Effector CD8-positive, alpha-beta T cell (primary cell): ENCODE measurements at regions not wholly inside any gene's neighbourhood (a gene's known extent, or its start where the extent isn't known, plus 50 kb on each side); places are given as distances from the start of the nearest gene placed in this dataset.

Source experiments
- DNase-seq: peaks from one replicate; lab custom pipeline; 2025; lab: John Stamatoyannopoulos, UW

DNA sequence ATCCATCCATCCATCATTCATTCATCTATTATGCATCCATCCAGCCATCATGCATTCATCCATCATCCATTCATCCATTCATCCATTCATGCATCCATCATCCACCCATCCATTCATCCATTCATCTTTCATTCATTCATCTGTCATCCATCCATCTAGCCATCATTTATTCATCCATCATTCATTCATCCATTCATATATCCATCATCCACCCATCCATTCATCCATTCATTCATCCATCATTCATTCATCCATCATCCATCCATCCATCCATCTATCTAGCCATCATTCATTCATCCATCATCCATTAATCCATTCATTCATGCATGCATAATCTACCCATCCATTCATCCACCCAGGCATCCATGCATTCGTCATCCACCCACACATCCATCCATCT, 1450.3 kb downstream of the TBC1D22A start:
- DNase-seq = no peak

DNA sequence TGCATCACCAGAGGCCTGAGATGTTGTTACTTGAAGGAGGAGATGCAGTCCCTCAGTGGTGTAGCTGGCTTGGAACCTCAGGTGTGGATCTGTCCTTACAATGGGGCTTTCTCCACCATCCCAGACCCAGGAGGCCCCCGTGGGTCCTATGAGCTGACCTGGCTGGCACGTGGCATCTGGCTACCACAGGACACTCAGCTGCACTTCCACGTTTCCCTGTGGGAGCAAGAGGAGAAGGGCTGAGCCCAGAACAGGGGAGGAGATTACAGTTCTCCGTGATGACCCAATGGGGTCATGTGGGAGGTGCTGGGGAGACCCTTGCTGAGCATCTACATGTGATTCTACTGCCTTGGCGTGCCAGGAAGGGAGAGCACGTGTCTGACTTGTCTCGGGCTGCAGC, 1448.4 kb downstream of the TBC1D22A start:
- no peak for DNase-seq

DNA sequence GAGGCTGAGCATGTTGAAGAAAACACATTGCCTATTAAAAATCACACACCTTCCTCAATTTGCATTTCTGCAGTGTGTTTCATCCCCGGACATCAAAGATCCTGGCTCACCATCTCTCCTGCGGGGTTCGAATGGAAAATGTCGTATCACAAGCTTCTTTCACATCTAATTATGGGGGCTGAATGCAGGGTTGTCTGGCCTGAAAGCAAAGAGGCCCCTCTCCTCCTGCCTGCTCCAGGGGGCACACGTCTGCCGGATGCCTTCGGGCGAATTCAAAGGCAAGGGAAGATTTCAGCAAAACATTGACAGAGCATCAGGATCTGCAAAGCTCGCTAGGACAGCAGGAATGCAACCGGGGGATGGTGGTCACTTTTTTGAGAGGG, 1447.7 kb downstream of the TBC1D22A start:
- DNase-seq = no peak

DNA sequence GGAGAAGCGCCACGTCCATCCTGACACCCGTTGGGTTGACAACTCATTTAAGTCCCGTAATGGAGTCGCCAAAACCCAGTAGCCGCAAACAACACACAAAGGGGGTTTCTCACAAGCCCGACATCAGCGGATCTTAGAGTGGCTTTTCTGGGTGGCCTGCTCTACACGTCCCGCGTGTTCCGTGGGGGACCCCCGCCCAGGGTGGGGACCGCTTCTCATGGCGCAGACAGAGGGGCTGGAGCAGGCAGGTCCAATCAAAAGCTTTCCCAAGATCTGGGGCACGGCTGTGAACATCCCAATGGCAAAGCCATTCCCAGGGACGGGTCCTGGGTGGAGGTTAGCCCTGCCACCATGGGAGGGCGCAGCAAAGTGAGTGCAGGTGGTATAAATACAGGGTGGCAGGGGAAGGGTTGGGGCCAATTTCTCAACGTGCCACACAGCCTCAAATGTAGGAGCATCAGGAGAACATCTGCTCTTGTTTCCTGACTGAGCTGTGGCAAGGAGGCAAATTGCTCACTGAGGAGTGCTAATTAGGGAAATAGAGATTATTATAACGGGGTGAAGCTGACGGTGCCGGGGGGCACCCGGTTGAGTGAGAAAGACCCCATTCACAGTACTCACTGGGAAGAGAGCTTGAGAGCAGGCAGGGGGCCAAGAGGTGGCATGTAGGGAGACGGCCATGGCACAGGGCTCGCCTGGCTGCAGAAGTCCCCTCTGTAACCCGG, 1447.2 kb downstream of the TBC1D22A start:
- DNase-seq = no peak

DNA sequence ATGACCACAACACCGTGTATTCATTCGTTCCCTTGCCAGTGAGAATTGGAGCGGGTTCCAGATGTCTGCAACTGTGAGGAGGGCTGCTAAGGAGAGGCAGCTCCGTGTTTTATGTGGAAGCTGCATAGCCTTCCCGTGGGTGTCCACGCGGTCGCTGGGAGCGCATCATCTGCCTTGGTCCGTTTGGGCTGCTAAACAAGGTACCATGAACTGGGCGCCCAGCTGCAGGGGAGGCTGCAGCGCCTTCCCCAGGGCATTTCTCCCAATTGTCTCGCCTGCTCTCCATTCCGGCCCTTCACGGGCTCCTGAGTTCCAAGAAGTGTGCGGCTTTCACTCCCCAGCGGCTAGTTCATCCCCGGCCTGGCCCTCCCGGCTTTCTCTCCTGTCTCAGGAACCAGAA, 1446.4 kb downstream of the TBC1D22A start:
- DNase-seq = no peak

DNA sequence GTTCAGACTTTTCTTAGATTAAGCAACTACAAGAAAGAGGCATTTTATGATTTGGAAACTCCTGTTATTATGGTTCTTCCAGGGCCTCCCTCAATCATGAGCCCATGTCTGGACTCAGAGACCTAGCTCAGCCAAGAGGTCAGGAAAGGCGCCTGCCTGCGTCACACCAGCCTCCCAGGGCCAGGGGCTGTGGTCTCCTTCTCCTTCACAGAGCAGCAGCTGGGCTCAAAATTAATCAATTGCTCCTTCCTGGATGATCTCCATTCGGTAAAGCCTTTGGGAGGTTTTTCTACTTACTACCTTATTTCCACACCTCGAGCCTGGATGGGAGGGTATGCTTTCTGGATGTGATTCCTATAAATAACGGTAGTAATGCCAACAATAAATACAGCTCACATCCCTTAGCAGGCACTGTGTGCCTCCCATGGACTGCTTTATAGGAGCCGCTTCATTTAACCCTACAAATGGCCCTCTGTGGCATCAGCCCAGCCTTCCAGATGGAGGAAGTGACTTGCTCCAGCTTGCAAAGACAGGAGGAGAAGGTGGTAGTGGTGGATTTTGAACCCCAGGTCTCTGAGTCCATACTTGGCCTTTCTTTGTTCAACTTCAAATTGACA, 1445.6 kb downstream of the TBC1D22A start:
- DNase-seq = no peak

DNA sequence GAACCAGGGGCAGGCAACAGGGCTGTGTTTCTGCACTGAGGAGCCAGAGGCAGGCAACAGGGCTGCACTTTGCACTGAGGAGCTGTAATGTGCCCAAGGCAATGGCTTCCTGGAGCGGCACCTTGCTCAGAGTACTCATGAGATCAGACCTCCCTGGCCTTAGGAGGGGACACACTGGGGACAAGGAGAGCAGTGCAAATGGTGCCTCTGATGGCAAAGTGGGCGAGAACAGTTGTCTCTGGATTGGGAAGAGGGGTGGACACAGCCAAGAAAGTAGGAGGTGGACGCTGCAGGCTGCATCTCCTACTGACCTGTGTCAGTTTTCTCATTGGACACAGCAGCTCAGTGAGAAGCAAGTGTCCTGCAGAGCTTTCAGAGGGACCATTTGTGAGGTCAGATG, 1443.3 kb downstream of the TBC1D22A start:
- DNase-seq = no peak

DNA sequence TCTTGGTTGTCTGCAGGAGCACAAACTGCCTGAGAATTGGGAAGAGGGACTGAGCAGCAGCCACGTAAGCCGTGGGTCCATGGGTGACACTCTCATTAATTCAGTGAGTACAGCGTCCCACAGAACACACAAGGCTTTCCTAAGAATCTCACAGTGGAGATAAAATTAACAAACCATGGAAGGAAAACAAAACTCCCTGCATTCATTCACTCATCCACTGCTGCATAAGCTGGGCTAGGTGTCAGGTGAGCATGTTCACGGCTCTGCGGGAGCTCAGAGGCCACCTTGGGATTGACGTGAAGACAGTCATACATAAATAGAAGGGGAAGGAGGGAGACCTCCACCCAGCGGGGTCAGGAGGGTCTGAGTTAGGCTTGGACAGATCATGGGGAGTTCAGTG, 1442.7 kb downstream of the TBC1D22A start:
- DNase-seq = no peak

DNA sequence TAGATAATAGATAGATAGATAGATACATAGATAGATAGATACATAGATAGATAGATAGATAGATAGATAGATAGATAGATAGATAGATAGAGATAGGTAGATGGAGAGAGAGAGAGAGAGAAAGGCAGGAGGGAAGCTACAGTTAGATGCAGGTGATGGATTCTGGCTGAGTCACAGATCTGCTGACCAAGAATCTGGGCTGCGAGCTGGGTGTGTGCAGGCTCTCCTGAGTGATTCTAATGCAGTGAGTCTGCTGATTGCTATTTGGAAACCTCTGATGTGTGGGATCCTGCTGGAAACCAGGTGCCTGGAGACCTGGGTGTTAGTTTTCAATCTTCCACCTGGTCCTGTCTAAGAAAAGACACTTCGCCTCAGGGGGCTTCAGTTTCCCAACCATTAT, 1441.8 kb downstream of the TBC1D22A start:
- no peak for DNase-seq

DNA sequence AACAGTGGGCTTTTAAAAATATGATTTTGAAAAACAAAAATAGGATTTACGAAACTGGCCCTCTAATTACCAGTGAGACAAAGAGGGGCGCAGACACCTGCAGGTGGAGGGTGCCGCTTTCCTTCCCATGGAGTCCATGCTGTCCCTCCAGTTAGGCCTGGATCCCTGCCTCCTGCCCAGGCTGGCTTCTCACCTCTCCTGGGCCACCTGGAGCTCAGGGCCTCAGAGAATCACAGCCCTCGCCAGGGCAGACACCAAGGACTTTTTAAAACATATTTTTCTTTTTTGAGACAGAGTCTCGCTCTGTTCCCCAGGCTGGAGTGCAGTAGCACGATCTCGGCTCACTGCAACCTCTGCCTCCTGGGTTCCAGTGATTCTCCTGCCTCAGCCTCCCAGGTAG, 1437.2 kb downstream of the TBC1D22A start:
- DNase-seq = no peak

DNA sequence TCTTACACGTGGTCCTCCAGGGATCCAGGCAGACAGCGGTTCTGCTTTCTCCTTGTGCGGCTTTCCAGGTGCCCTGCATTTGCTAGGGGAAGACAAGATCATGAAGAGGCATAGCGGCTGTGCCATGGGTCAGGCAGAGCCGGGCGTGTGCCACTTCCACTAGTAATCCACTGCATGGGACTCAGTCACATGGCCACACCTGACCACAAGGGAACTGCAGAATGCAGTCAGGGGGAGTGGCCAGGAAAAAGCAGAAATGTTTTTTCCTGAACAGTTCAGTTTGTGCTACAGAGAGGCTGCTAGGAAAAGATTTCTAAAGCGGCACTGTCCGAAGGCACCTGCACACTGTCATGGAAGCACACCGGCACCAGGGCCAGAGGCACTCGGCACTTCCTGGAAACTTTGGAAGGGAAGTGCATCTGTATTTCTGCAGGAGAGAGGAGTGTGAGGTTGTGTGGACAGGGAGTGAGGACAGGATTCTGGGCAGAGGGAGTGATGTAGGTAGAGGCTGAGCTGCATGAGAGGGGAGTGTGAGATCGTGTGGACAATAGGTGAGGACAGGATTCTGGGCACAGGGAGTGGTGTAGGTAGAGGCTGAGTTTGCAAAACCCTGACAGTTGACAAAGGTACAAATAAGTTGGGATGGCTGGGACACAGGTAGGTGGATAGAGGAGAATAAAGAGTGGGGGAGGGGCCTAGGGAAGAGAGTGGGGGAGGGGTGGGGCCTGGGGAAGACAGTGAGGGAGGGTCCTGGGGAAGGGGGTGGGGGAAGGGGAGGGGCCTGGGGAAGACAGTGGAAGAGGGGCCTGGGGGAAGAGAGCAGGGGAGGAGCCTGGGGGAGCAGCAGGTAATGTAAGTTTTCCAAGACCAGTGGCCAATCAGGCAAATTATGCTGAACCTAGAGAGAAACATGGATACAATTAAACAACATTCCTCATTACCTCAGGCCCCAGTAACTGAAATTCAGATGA, 1436.3 kb downstream of the TBC1D22A start:
- no peak for DNase-seq

DNA sequence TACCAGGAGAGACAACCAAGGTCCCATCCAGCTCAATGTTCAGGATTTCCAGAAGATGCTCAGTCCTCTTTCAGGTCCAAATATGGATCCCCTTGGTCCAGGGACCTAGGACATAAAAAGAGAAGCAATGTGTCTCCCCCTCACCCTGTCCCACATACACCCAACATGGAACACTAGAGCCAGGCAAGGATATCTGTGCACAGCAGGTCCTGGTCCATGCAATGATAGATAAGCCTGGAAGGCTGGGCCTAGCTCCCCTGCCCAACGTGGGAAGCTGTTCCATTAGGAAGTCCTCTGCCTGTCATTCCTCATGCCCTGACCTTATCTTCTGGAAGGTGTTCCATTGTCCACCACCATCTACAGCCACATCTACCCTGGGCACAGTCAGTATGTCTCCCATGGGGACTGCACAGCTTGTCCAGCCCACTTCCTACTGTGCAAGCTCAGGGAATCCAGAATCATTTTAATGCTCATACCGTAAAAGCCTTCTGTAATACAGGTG, 1434.8 kb downstream of the TBC1D22A start:
- DNase-seq = no peak

DNA sequence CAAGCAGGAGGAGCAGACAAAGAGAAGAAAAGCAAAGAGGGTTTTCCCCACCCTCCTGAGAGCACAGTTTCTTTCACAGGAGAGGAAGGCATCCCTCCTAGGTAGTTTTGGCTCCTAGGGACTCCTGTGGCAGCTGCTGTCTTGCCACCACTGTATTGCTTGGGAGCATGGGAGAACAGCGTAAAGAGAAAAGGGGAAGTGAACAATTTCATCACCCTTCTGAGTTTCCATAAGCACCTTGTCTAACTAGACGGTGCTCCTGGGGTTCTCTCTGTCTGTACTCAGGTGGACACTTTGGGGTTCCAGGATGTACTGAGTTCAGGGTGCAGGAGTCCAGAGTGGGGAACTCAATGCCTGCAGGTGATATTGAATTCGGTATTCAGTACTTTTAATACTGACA, 1430.5 kb downstream of the TBC1D22A start:
- DNase-seq = no peak

DNA sequence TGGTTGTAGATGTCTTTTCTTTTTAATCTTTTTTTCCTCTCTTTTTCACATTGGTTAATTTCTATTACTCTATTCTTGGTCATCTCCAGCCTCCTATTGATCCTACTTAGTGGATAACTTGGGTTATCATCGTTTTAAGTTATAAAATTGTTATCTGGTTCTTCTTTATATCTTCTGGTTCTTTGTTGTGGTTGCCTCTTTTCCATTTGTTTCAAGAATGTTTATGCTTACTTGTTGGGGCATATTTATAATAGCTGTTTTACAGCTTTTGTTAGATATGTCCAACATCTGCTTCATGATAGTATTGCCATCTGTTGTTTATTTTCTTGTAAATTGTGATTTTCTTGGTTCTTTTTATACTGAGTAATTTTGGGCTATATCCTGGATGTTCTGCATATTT, 1429.6 kb downstream of the TBC1D22A start:
- DNase-seq = no peak

DNA sequence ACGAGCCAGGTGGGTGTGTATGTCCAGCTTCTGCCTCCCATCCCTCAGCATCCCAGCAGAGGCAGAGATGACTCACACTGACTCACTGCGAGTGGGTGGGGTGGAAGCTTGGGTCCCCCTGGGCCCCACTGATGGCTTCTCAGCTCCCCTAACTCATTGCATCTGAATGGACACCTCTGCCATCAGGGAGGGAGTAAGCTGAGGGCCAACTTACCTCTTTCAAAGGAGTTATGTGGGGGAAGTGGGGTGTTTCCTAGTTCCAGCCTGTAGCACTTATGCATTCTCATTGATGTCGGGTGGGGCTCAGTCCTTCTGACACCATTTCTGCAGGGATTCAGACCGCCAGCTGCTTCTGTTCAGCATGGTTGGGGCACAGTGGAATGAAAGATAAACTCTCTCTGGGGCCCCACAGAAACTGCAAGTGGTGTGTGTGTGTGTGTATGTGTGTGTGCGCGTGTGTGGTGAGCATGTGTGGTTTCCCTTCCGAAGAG, 1425.8 kb downstream of the TBC1D22A start:
- DNase-seq = no peak

DNA sequence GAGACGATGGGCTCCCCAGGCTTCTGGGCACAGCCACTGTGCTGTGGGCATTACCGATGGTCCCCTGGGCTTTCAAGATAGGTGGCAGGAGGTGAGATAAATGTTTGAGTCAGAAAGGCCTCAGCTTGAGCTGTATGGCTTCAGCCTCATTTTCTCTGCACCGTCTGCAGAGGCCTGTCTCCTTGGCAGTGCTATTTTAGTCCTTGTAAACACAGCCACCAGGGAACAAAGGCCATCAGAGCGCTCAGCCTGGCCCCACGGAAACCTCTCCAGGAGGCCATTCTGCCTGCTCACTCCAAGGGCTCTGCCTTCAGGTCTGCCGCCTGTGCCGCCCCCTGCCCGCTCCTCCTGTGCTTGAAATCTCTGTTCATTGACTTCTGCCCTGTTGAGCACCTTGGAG, 1424.9 kb downstream of the TBC1D22A start:
- DNase-seq = no peak

DNA sequence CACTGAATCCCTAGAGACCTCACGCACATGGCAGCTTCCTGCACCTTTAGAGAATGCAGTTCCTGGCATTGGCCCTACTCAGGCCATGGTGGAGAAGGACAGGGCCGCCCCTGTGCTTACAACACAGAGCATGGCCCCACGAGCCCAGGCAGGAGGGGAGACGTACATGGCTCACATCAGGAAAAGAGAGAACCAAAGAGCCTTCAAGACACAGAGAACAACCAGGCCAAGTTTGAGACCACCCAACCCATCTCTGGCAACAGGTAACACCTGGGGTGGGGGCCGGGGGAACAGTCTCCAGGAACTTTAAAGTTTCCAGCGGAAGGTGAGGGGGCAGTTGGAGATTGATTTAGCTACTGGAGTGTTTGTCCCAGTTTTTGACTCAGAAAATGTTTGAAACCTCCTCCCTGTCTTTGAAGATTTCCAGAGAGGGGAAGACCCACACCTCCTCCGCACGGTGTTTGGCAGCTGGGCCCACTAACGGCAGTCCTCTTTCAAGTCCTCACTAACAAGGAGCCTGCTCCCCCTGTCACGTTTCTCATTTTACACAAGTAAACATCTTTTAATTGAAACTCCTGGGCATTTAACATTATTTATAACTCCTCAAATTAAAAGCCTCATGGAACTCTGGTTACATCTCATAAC, 1423.8 kb downstream of the TBC1D22A start:
- no peak for DNase-seq

DNA sequence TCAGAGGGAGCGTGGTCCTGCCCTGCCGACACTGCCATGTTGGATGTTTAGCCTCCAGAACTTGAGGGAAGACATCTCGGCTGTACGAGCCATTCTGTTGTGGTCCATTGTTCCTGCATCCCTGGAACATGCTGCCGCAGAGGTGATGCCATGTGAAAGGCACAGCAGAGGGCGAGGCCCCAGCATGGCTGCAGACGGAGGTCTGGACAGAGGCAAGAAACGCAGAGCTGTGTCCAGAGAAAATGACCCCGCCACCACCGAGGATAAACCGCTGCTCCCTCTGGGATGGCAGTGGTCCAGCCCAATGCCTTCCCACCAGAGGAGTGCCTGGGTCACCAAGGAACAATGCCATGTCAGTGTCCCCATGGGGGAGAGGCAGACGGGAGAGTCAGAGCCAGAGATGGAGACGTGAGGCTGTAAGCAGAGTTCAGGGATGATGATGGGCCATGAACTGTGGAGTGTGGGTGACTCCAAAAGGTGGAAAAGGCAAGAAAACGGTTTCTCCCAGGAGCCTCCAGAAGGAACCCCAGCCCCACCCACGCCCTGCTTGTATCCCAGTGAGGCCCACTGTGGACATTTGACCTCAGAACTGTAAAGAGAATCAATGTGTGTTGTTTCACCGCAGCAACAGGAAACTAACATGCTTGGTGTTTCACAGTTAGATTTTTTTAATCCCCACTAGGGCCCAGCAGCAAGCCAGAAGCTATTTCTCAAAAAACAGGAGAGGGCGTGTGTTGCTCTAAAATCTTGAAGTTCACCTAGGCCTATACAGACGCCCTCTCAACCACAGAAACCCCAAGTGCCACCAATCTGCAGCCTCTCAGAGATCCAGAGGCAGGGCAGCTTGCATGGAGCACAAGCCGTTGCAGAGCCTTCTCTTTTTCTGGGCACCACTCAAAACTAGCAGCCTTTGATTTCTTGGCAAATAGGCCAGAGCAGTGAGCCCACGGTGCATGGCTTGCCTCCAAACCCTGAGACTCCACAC, 1422.9 kb downstream of the TBC1D22A start:
- no peak for DNase-seq

DNA sequence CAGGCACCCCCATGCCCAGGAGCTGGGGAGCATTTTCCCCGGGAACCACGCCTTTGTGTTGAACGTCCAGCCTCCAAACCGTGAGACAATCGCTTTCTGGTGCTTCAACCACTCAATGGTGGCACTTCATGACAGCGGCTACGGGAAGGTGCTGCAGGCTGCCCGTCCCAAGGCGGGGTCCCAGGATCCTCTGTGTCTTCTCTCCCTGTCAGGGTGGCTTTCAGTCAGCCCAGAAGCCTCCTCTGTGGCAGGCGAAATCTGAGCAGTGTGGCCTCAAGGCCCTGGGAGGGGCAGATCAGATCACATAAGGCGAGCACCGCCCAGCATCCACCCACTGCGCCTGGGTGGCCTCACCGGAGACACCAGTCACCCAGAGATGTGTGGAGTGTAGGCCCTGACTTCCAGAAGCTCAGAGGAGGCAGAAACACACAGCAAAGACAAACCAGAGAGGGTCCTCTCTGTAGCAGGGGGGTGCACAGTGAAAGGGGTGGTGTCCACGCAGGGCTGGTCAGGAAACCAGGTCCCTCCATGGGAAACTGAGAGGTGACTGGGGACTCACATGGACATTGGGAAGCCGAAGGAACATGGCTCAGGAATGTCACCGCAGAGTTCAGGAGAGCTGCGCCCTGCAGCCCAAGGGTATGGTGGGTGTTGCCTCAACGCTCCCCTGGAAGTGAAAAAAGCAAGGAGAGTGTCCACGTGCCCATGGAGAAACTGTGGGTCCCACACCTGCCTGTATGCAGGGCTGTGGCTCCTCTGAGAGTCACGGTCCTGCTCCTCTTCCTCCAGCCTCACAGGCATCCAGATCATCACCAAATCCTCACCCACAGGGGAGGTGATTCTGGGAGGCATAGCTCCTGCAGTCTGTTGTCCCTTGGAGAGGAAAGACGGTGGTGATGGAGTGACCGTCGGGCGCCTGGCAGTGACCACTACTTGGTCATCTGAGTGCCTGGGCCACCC, 1420.7 kb downstream of the TBC1D22A start:
- no peak for DNase-seq
